ENCODE measurements at regions not wholly inside any gene's neighbourhood (a gene's known extent, or its start where the extent isn't known, plus 50 kb on each side); places are given as distances from the start of the nearest gene placed in this dataset.
"Not testable (repeated sequence)": the region's sequence is repeated elsewhere in the genome, so short reads cannot be mapped to it uniquely, and the experiment has no call there.

- DNase-seq (ENCODE audit: low read depth): no peak
These were observed 85.3 kb downstream of the FOXD2 start for GRCh38 chr1:47522935-47523834.

GRCh38 chr1:47523835-47524215, 86.0 kb downstream of the FOXD2 start:
- DNase-seq (ENCODE audit: low read depth): no peak

DNA sequence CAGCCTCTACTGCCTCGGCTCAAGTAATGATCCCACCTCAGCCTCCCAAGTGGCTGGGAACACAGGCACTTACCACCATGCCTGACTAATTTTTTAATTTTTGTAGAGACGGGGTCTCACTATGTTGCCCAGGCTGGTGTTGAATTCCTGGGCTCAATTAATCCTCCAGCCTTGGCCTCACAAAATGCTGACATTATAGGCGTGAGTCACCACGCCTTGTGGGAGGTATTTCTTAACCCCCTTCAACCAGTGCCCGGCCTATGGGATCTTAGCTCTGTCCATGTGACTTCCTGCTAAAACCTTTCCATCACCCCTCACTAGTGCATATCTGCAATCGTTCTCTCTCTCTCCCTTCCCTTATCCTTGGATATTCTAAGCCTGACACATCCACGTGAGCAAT, 86.4 kb downstream of the FOXD2 start:
- DNase-seq (ENCODE audit: low read depth): no peak

DNA sequence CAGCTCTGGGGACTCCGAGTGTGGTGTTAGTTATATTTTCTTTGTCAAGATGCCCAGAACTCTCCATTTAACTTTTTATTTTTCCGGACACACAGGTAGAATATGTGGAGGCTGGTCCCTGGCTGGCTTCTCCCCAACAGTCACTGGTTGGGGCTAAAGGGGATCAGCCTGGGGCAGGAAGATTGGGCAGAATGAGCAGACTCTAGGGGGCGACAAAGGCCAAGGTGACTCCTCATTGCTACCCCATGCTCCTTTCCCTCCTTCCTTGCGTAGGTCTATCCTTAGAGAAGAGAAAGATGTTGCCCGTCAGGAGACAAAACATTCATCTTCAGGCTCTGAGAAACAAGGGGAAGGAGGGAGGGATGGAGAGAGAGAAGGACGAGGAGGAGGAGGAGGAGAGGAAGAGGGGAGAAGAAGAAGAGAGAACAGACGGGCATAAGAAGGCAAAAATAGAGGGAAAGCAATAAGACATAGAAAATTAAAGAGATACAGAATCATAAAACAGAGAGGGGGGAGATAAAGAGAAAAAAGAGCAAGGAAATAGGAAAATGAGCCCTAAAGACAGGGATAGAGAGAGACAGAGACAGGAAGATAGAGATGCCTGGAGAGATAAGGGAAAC, 89.9 kb downstream of the FOXD2 start:
- DNase-seq (ENCODE audit: low read depth): no peak

GRCh38 chr1:47529520-47530098, 91.8 kb downstream of the FOXD2 start:
- DNase-seq (ENCODE audit: low read depth): no peak

GRCh38 chr1:47532921-47533792, 95.3 kb downstream of the FOXD2 start:
- DNase-seq (ENCODE audit: low read depth): peak; percentile 40

DNA sequence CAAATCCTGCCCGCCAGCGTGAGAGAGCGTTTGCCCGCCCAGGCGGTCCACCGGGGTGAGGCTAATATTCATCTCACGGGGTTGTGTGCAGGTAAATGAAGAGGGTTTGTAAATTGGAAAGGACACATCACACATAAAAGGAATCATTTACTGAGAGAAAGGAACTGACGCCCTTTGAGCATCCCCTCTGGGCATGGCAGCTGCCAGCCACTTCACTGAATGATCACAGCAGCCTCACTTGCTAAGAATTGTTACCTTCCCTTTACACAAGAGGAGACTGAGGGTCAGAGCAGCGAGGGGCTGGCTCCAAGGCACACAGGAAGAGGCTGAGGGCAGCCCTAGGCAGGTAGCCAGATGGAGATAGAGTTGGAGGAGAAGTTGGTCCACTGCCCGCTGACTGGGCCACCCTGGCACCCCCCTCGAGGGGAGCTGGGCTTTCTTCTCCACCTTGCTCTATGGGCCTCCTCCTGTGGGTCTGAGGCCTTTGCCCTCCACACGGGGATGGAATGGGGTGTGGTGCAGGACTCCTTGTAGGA, 96.0 kb downstream of the FOXD2 start:
- DNase-seq (ENCODE audit: low read depth): no peak

DNA sequence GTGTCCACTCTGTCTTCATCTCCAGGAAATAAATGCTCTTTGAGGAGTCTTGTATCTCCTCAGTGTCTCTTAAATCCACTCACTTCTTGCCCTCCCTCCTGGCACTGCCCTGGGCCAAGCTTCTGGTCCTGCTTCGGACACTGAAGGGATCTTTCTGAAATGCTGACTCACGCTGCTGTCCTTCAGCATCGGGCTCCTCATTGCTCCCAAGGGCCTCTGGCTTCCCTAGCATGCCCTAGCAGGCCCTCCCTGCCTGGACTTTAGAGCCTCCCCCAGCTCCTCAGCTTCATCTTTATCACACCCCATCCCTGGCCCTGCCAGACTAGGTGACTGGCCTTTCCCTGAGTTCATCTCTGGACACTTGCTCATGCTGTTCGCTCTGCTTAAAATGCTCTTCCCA, 96.6 kb downstream of the FOXD2 start:
- no peak for DNase-seq (ENCODE audit: low read depth)

- DNase-seq (ENCODE audit: low read depth): no peak
These were observed 98.8 kb downstream of the FOXD2 start for GRCh38 chr1:47536646-47537118.

DNA sequence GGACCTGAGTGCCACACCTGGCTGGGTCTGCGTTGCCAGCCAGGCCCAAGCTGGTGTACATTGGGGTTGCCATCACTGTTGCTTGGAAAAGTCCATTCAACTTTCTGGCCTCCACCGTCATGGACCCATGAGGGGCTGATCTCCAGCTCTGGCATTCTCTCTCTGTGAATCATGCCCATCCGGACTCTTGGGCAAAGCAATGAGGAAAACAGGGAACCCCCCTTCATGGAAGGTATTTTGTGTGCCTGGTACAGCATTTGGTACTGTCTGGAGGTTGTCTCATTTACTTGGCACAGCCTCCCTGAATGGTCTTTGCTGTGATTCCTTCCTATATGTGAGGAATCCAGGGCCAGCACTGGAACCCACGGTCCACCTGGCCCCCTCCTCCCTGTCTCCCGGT, 99.4 kb downstream of the FOXD2 start:
- no peak for DNase-seq (ENCODE audit: low read depth)

- no peak for DNase-seq (ENCODE audit: low read depth)
These were observed 100.1 kb downstream of the FOXD2 start for GRCh38 chr1:47537966-47538365.

DNA sequence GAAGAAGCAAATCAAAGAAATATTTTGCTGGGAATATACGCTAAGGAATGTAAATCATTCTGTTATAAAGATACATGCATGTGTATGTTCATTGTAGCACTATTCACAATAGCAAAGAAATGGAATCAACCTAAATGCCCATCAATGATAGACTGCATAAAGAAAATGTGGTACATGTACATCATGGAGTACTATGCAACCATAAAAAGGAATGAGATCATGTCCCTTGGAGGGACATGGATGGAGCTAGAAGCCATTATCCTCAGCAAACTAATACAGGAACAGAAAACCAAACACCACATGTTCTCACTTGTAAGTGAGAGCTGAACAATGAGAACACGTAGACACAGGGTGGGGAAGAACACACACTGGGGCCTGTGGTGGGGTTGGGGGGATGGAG, 100.7 kb downstream of the FOXD2 start:
- not testable (repeated sequence) for DNase-seq (ENCODE audit: low read depth)

DNA sequence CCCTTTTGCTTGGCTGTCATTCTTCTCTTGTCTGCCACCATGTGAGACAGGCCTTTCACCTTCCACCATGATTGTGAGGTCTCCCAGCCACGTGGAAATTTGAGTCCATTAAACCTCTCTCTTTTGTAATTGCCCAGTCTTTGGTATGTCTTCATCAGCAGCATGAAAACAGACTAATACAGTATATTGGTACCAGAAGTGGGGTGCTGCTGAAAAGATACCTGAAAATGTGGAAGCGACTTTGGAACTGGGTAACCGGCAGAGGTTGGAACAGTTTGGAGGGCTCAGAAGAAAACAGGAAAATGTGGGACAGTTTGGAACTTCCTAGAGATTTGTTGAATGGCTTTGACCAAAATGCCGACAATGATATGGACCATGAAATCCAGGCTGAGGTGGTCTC, 103.9 kb downstream of the FOXD2 start:
- DNase-seq (ENCODE audit: low read depth): not testable (repeated sequence)

DNA sequence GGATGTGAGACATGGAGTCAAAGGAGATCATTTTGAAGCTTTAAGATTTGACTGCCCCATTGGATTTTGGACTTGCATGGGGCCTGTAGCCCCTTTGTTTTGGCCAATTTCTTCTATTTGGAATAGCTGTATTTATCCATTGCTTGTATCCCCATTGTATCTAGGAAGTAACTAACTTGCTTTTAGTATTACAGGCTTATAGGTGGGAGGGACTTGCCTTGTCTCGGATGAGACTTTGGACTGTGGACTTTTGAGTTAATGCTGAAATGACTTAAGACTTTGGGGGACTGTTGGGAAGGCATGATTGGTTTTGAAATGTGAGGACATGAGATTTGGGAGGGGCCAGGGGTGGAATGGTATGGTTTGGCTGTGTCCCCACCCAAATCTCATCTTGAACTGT, 105.2 kb downstream of the FOXD2 start:
- not testable (repeated sequence) for DNase-seq (ENCODE audit: low read depth)

DNA sequence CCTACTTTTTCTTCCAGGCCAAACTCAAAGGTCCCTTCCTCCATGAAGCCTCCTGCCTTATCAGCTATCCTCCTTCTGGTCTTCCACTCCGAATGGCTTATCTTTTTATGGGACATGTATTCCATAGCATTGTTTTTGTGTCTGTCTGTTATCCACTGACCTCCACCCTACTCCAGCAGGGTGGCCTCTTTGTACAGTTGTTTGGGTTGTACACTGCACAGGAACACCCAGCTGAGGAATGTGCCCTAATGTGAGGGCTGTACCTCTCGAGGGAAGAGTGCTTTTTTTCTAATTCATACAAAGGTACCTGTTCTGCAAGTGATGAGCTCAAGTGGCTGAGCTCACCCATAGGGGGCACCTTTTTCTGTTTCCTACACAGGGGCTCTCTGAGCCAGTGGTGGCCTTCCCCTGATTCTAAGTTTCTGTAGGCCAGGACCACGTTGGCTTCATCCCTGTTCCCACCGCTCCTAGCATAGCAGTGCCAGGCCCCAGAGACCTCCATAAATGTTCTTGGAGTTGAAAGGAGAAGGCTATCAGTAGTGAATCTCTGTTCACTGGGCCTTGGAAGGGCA, 108.2 kb downstream of the FOXD2 start:
- no peak for DNase-seq (ENCODE audit: low read depth)

DNA sequence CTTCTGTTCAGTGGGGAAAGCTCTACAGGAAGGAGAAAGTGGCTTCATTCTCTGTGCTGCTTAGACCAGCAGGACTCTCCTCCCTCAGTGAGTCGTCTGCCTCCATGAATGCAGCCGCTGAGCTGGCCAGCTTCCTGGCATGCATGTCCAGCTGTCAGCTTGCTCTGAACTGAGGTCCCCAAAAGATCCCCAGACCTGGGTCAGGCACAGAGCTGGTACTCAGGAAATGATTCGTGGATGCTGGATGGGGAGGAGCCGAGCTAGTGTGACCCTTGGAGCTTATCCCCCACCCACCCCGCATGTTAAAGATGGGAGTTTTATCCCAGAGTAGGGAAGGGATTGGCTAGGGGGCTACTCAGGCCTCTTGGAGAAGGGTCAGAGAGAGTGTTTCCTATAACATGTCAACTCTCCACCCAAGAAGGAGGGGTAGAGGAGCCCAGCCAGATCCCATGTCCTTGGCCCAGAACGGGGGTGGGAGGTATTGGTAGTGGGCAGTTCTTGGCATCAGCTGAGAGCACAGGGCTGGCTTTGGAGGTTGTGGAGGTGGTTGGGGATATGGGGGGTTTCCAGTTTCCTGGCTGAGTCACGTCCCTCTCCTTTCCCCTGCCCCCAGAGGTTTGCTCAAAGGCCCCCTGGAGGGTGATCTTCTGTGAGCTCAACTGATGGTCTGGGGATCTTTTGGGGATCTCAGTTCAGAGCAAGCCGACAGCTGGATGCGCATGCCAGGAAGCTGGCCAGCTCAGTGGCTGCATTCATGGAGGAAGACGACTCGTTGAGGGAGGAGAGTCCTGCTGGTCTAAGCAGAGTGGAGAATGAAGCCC, 110.1 kb downstream of the FOXD2 start:
- no peak for DNase-seq (ENCODE audit: low read depth)

DNA sequence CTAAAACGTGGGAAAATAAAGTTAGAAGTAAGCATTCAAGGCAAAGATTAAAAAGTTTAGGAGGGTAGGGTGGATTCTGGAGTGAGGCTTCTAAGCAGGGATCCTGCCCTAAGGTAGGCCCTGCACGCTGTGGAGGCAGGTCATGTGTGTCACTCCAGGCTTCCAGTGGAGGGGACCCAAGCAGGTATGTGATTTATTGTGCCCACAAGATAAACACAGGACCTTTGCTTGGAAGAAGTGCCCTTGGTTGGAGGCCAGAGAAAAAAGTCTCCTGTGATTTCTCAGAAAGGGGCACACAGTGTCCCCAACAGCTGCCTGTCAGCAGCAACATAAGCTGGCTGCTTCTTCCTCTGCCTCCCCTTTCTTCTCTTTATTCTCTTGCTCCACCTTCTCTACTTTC, 110.8 kb downstream of the FOXD2 start:
- DNase-seq (ENCODE audit: low read depth): no peak

DNA sequence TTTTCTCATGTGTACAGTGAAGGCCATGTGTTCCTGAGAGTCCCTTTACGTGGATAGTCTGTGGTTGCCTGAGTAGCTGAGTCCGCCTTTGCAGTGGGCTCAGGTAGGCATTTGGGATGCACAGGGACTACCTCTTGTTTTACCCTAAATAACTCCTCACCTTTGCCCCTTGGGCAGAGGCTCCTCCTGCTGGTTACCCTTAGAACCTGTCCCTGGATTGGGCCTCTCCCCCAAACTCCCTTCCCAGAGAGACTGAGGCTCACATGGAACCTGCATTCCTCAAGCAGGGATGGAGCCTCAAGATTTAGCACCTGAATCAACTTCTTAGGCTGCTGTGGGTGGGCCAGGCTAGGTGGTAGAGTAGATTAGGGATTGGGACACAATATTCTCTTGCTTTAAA, 111.7 kb downstream of the FOXD2 start:
- no peak for DNase-seq (ENCODE audit: low read depth)

DNA sequence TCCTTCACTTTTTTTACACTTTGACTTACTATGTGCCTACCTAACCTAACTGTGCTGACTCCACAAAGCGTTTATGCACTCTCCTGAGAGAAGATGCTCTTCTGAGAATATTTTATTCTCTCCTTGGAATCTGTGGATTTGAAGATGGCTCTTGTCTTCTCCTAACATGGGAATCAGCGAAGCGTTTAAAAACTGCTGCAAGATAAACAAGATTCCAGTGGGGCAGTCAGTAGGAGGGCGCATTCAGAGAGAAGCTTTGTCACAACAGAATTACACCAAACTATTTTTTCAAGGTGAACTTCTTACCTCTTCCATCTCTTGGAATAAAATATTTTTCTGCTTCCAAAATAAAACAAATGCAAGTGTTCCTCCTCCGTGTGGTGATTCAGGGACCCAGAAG, 113.1 kb downstream of the FOXD2 start:
- DNase-seq (ENCODE audit: low read depth): no peak

- no peak for DNase-seq (ENCODE audit: low read depth)
These were observed 114.2 kb downstream of the FOXD2 start for GRCh38 chr1:47551971-47552528.
